K562 (cell line): ENCODE measurements at regions not wholly inside any gene's neighbourhood (a gene's known extent, or its start where the extent isn't known, plus 50 kb on each side); places are given as distances from the start of the nearest gene placed in this dataset.
A peak's percentile ranks its signal among the peaks of the same experiment; 100 is the strongest.

ENCODE experiments used
- ATAC-seq: fragments of 200-7000 bp; cut with Tn5 transposase; 3 replicates; pipeline ENCODE4 v1.9.1; 2020; ENCODE audit warnings: moderate library complexity
- BruUV-seq: library from RNA; stranded (reverse); fragments of 400-500 nt; replicated peaks from 2 replicates; lab custom pipeline; 2021; lab: Mats Ljungman, UMichigan
- CTCF ChIA-PET: fragments of 300-600 bp; formaldehyde crosslinking; extraction: SDS; loops from one replicate; lab custom pipeline; 2021; ENCODE audit warnings: low intra/inter-chr PET ratio; lab: Yijun Ruan, JAX
- POLR2A ChIA-PET: fragments of 300-600, 350-650 bp; sonication (Branson Sonifier 250); formaldehyde crosslinking; extraction: SDS; loops from one replicate; lab custom pipeline; 2021; ENCODE audit warnings: antibody characterized with exemption, inconsistent platforms; lab: Yijun Ruan, JAX
- DNase-seq, 4 experiments: peaks; one replicate each; pipeline versions ENCODE4 v3.0.0 to v3.0.0-alpha.2; 2011 to 2018; ENCODE audit warnings: low spot score in 3 of 4, mixed read lengths in 3 of 4; ENCODE audit errors: extremely low read depth in 1 of 4
- FAIRE-seq: peaks from 2 replicates; lab custom pipeline; 2011; peaks lifted over from hg19 to GRCh38; lab: Jason Lieb, UNC
- H2AFZ ChIP-seq: 2 replicates; pipeline ENCODE4 v1.6.0; 2011; ENCODE audit warnings: low read depth, low read length, control low read depth, inconsistent platforms
- H3K27ac ChIP-seq: fragments of 200-600 bp; 3 replicates; pipeline ENCODE4 v1.8.0; 2011; ENCODE audit warnings: low read depth, mild to moderate bottlenecking, control low read depth, inconsistent platforms, low read length, moderate library complexity, mixed read lengths; ENCODE audit errors: extremely low read depth
- H3K27me3 ChIP-seq, 2 experiments: fragments of 300-600 bp in 1 of 2; 2 replicates in 1 of 2; 3 replicates in 1 of 2; pipeline versions ENCODE4 v1.6.0 to v1.8.0; 2011; ENCODE audit warnings: inconsistent platforms in 2 of 2, low read length in 2 of 2, mild to moderate bottlenecking in 1 of 2, mixed read lengths in 1 of 2, moderate library complexity in 1 of 2; ENCODE audit not compliant: control insufficient read depth in 2 of 2, insufficient read depth in 2 of 2
- H3K36me3 ChIP-seq: fragments of 300-600 bp; 3 replicates; pipeline ENCODE4 v1.8.0; 2011; ENCODE audit warnings: mild to moderate bottlenecking, low read length, inconsistent platforms; ENCODE audit not compliant: control insufficient read depth, insufficient read depth
- H3K4me1 ChIP-seq, 2 experiments: fragments of 200-600 bp in 1 of 2; replicated peaks in 1 of 2; 2 replicates in 1 of 2; 3 replicates in 1 of 2; pipeline versions ENCODE4 v1.5.1 to v1.8.0; 2011; ENCODE audit warnings: inconsistent platforms in 2 of 2, low read length in 2 of 2, mild to moderate bottlenecking in 1 of 2, mixed read lengths in 1 of 2, moderate library complexity in 1 of 2; ENCODE audit not compliant: control insufficient read depth in 2 of 2, insufficient read depth in 2 of 2
- H3K4me2 ChIP-seq: 2 replicates; pipeline ENCODE4 v1.6.1; 2011; ENCODE audit warnings: low read length, control low read depth, inconsistent platforms, mixed read lengths; ENCODE audit not compliant: insufficient read depth
- H3K4me3 ChIP-seq: fragments of 200-600 bp; sonication (generic), shearing (Covaris generic); 2 replicates; pipeline ENCODE4 v1.5.1; 2016; ENCODE audit warnings: control low read depth, inconsistent platforms
- H3K79me2 ChIP-seq: fragments of 200-600 bp; 3 replicates; pipeline ENCODE4 v1.8.0; 2011; ENCODE audit warnings: low read length, inconsistent platforms; ENCODE audit not compliant: control insufficient read depth, insufficient read depth
- H3K9ac ChIP-seq, 2 experiments: 2 replicates each; pipeline versions ENCODE4 v1.6.0 to v1.6.1; 2011; ENCODE audit warnings: low read depth in 2 of 2, low read length in 2 of 2, control low read depth in 1 of 2, inconsistent platforms in 1 of 2, mild to moderate bottlenecking in 1 of 2, mixed read lengths in 1 of 2; ENCODE audit not compliant: insufficient read depth in 1 of 2
- H3K9me1 ChIP-seq: one replicate; pipeline ENCODE4 v1.6.0; 2011; ENCODE audit warnings: inconsistent platforms, mild to moderate bottlenecking, low read length, moderate library complexity; ENCODE audit not compliant: control insufficient read depth, insufficient read depth
- H3K9me3 ChIP-seq: replicated peaks from 2 replicates; pipeline ENCODE4 v1.5.1; 2011; ENCODE audit warnings: low read depth, low read length, inconsistent platforms; ENCODE audit not compliant: control insufficient read depth, insufficient read depth
- H4K20me1 ChIP-seq: replicated peaks from 2 replicates; pipeline ENCODE4 v1.6.1; 2011; ENCODE audit warnings: low read length, inconsistent platforms, mixed read lengths; ENCODE audit not compliant: control insufficient read depth, insufficient read depth
- CEBPB ChIP-seq: fragments of 450-650 bp; IDR thresholded peaks from 2 replicates; pipeline ENCODE4 v1.6.1; 2016; ENCODE audit warnings: missing genetic modification characterization, missing compliant biosample characterization
- CHD1 ChIP-seq: fragments of 200-600 bp; sonication (generic); IDR thresholded peaks from one replicate; pipeline ENCODE4 v1.6.1; 2012; ENCODE audit warnings: mild to moderate bottlenecking, moderate library complexity, low read length, inconsistent platforms
- NKRF ChIP-seq: fragments of 450-650 bp; IDR thresholded peaks from 2 replicates; pipeline ENCODE4 v1.6.1; 2016; ENCODE audit warnings: borderline replicate concordance
- WGBS: fragments of 100-300 bp; shearing (Covaris generic); methylation state at CpG from one replicate; pipeline ENCODE4 v1.1.6; 2016; ENCODE audit warnings: low coverage, mixed read lengths; ENCODE audit not compliant: insufficient coverage; ENCODE audit errors: missing lambda C conversion rate; 5-methylcytosine and 5-hydroxymethylcytosine counted together
- in situ Hi-C: fragments of 300-500 bp; cut with MboI; formaldehyde crosslinking; loops from 4 replicates; pipeline ENCODE4 v1.15.0; 2018; ENCODE audit warnings: inconsistent platforms, mixed read lengths
- intact Hi-C: fragments of 100-400 bp; cut with micrococcal nuclease; formaldehyde crosslinking; loops from 2 replicates; pipeline ENCODE4 v1.14.2; 2022

- Histone ChIP-seq H3K36me3 (no peaks in the 10 kb centered on the region), H3K79me2 (no peaks in the 10 kb centered on the region), H3K9ac (no peak overlapping the region), H4K20me1 (peaks cover 5% of the 10 kb centered on the region), H3K4me3 (no peak overlapping the region), H3K9me3 (no peaks in the 10 kb centered on the region), H3K4me2 (no peak overlapping the region), H3K4me1 (no peaks in the 10 kb centered on the region), H3K27me3 (peaks cover 0 to 24% of the 10 kb centered on the region in 2 experiments; a peak in 2 of 5 replicates), H3K27ac (no peak overlapping the region), H3K9me1 (no peaks in the 10 kb centered on the region), H2AFZ (no peak overlapping the region)
- ATAC-seq (no peak), FAIRE-seq (no peak), DNase-seq (no peak)
- ChIA-PET CTCF (no interaction called here), POLR2A (interaction anchor here (0.7 to 1.0 kb wide), 2 partner anchors 10 to 25 kb away, joined by 3 to 4 read pairs; no protein-coding TSS in a partner anchor)
- WGBS, result no CpG with 5 or more reads among the region's 10 CpGs
- TF ChIP-seq NKRF, result no peak
- intact Hi-C loops (no loop called here), in situ Hi-C loops (no loop called here)
- BruUV-seq, result no TSS peak
Observed at GRCh38 chr20:56859801-56860261, 230.7 kb downstream of the TFAP2C start.

- no TSS peak for BruUV-seq
- H2AFZ ChIP-seq, result no peak overlapping the region
- in situ Hi-C loops (no loop called here), intact Hi-C loops (no loop called here)
- TF ChIP-seq CEBPB (tag), result peak; percentile 54
- no peak for TF ChIP-seq CHD1
- no peaks in the 10 kb centered on the region for H3K9me3 ChIP-seq
- CTCF ChIA-PET, result no interaction called here
- POLR2A ChIA-PET, result no interaction called here
- no peaks in the 10 kb centered on the region for H3K79me2 ChIP-seq
- no peak overlapping the region for H3K4me2 ChIP-seq
- 0% methylated on average over 5 of the region's 5 CpGs for WGBS
- no peak overlapping the region for H3K9ac ChIP-seq
- FAIRE-seq (no peak), DNase-seq (no peak), ATAC-seq (no peak)
- H3K27ac ChIP-seq, result no peak overlapping the region
- H3K4me3 ChIP-seq, result no peak overlapping the region
- peaks cover 5% of the 10 kb centered on the region for H4K20me1 ChIP-seq
- no peaks in the 10 kb centered on the region for H3K9me1 ChIP-seq
- no peaks in the 10 kb centered on the region for H3K36me3 ChIP-seq
- no peaks in the 10 kb centered on the region for H3K4me1 ChIP-seq
- peaks cover 0 to 29% of the 10 kb centered on the region in 2 experiments; a peak in 2 of 5 replicates for H3K27me3 ChIP-seq
Observed at GRCh38 chr20:56860413-56860812, 231.3 kb downstream of the TFAP2C start.
